K562 (cell line): ENCODE measurements at regions not wholly inside any gene's neighbourhood (a gene's known extent, or its start where the extent isn't known, plus 50 kb on each side); places are given as distances from the start of the nearest gene placed in this dataset.

Source experiments
- ATAC-seq: fragments of 200-7000 bp; cut with Tn5 transposase; 3 replicates; pipeline ENCODE4 v1.9.1; 2020; ENCODE audit warnings: moderate library complexity
- BruUV-seq: library from RNA; stranded (reverse); fragments of 400-500 nt; replicated peaks from 2 replicates; lab custom pipeline; 2021; lab: Mats Ljungman, UMichigan
- CTCF ChIA-PET: fragments of 300-600 bp; formaldehyde crosslinking; extraction: SDS; loops from one replicate; lab custom pipeline; 2021; ENCODE audit warnings: low intra/inter-chr PET ratio; lab: Yijun Ruan, JAX
- POLR2A ChIA-PET: fragments of 300-600, 350-650 bp; sonication (Branson Sonifier 250); formaldehyde crosslinking; extraction: SDS; loops from one replicate; lab custom pipeline; 2021; ENCODE audit warnings: antibody characterized with exemption, inconsistent platforms; lab: Yijun Ruan, JAX
- DNase-seq, 4 experiments: peaks; one replicate each; pipeline versions ENCODE4 v3.0.0 to v3.0.0-alpha.2; 2011 to 2018; ENCODE audit warnings: low spot score in 3 of 4, mixed read lengths in 3 of 4; ENCODE audit errors: extremely low read depth in 1 of 4
- FAIRE-seq: peaks from 2 replicates; lab custom pipeline; 2011; peaks lifted over from hg19 to GRCh38; lab: Jason Lieb, UNC
- H2AFZ ChIP-seq: 2 replicates; pipeline ENCODE4 v1.6.0; 2011; ENCODE audit warnings: low read depth, low read length, control low read depth, inconsistent platforms
- H3K27ac ChIP-seq: fragments of 200-600 bp; 3 replicates; pipeline ENCODE4 v1.8.0; 2011; ENCODE audit warnings: low read depth, mild to moderate bottlenecking, control low read depth, inconsistent platforms, low read length, moderate library complexity, mixed read lengths; ENCODE audit errors: extremely low read depth
- H3K27me3 ChIP-seq, 2 experiments: fragments of 300-600 bp in 1 of 2; 2 replicates in 1 of 2; 3 replicates in 1 of 2; pipeline versions ENCODE4 v1.6.0 to v1.8.0; 2011; ENCODE audit warnings: inconsistent platforms in 2 of 2, low read length in 2 of 2, mild to moderate bottlenecking in 1 of 2, mixed read lengths in 1 of 2, moderate library complexity in 1 of 2; ENCODE audit not compliant: control insufficient read depth in 2 of 2, insufficient read depth in 2 of 2
- H3K36me3 ChIP-seq: fragments of 300-600 bp; 3 replicates; pipeline ENCODE4 v1.8.0; 2011; ENCODE audit warnings: mild to moderate bottlenecking, low read length, inconsistent platforms; ENCODE audit not compliant: control insufficient read depth, insufficient read depth
- H3K4me1 ChIP-seq, 2 experiments: fragments of 200-600 bp in 1 of 2; replicated peaks in 1 of 2; 2 replicates in 1 of 2; 3 replicates in 1 of 2; pipeline versions ENCODE4 v1.5.1 to v1.8.0; 2011; ENCODE audit warnings: inconsistent platforms in 2 of 2, low read length in 2 of 2, mild to moderate bottlenecking in 1 of 2, mixed read lengths in 1 of 2, moderate library complexity in 1 of 2; ENCODE audit not compliant: control insufficient read depth in 2 of 2, insufficient read depth in 2 of 2
- H3K4me2 ChIP-seq: 2 replicates; pipeline ENCODE4 v1.6.1; 2011; ENCODE audit warnings: low read length, control low read depth, inconsistent platforms, mixed read lengths; ENCODE audit not compliant: insufficient read depth
- H3K4me3 ChIP-seq: fragments of 200-600 bp; sonication (generic), shearing (Covaris generic); 2 replicates; pipeline ENCODE4 v1.5.1; 2016; ENCODE audit warnings: control low read depth, inconsistent platforms
- H3K79me2 ChIP-seq: fragments of 200-600 bp; 3 replicates; pipeline ENCODE4 v1.8.0; 2011; ENCODE audit warnings: low read length, inconsistent platforms; ENCODE audit not compliant: control insufficient read depth, insufficient read depth
- H3K9ac ChIP-seq, 2 experiments: 2 replicates each; pipeline versions ENCODE4 v1.6.0 to v1.6.1; 2011; ENCODE audit warnings: low read depth in 2 of 2, low read length in 2 of 2, control low read depth in 1 of 2, inconsistent platforms in 1 of 2, mild to moderate bottlenecking in 1 of 2, mixed read lengths in 1 of 2; ENCODE audit not compliant: insufficient read depth in 1 of 2
- H3K9me1 ChIP-seq: one replicate; pipeline ENCODE4 v1.6.0; 2011; ENCODE audit warnings: inconsistent platforms, mild to moderate bottlenecking, low read length, moderate library complexity; ENCODE audit not compliant: control insufficient read depth, insufficient read depth
- H3K9me3 ChIP-seq: replicated peaks from 2 replicates; pipeline ENCODE4 v1.5.1; 2011; ENCODE audit warnings: low read depth, low read length, inconsistent platforms; ENCODE audit not compliant: control insufficient read depth, insufficient read depth
- H4K20me1 ChIP-seq: replicated peaks from 2 replicates; pipeline ENCODE4 v1.6.1; 2011; ENCODE audit warnings: low read length, inconsistent platforms, mixed read lengths; ENCODE audit not compliant: control insufficient read depth, insufficient read depth
- CBX2 ChIP-seq: fragments of 200-600 bp; sonication (generic); IDR thresholded peaks from one replicate; pipeline ENCODE4 v1.6.1; 2012; ENCODE audit warnings: mild to moderate bottlenecking, low read length, inconsistent platforms; ENCODE audit not compliant: insufficient read depth, poor library complexity, severe bottlenecking
- ELF2 ChIP-seq: fragments of 250-450 bp; sonication (Bioruptor Pico); IDR thresholded peaks from 2 replicates; pipeline ENCODE4 v1.5.0; 2021; ENCODE audit warnings: mild to moderate bottlenecking
- HMGN3 ChIP-seq: IDR thresholded peaks from 2 replicates; pipeline ENCODE4 v1.6.1; 2011; ENCODE audit warnings: borderline replicate concordance, low read depth, mild to moderate bottlenecking, mixed read lengths, low read length; ENCODE audit not compliant: insufficient read length; ENCODE audit errors: extremely low read depth
- KLF10 ChIP-seq: fragments of 250-450 bp; sonication (Bioruptor Pico); IDR thresholded peaks from 2 replicates; pipeline ENCODE4 v1.6.1; 2021; ENCODE audit warnings: matching md5 sums
- MTA2 ChIP-seq: fragments of 450-650 bp; IDR thresholded peaks from 2 replicates; pipeline ENCODE4 v1.6.1; 2016; ENCODE audit warnings: low read depth
- MYNN ChIP-seq, 2 experiments: sonication (generic); formaldehyde crosslinking in 1 of 2; IDR thresholded peaks; 2 replicates each; pipeline versions ENCODE4 v1.5.0 to v1.6.1; 2016 to 2020; ENCODE audit warnings: antibody characterized with exemption in 1 of 2, missing genetic modification reagents in 1 of 2
- NBN ChIP-seq: fragments of 450-650 bp; IDR thresholded peaks from 2 replicates; pipeline ENCODE4 v1.6.1; 2016; ENCODE audit warnings: low read depth, mild to moderate bottlenecking
- POLR3G ChIP-seq: IDR thresholded peaks from 2 replicates; pipeline ENCODE4 v1.6.1; 2011; ENCODE audit not compliant: insufficient read length, insufficient replicate concordance; ENCODE audit errors: extremely low read depth
- RHOXF2B ChIP-seq: fragments of 250-450 bp; sonication (Bioruptor Pico); conservative IDR thresholded peaks from 2 replicates; pipeline ENCODE4 v1.5.1; 2021
- SRSF3 ChIP-seq: fragments of 200-400 bp; formaldehyde crosslinking; IDR thresholded peaks from 2 replicates; pipeline ENCODE4 v1.6.1; 2016; ENCODE audit warnings: mild to moderate bottlenecking, low read length, moderate library complexity; ENCODE audit not compliant: insufficient read depth
- TCF3 ChIP-seq: sonication (generic); formaldehyde crosslinking; IDR thresholded peaks from 2 replicates; pipeline ENCODE4 v1.4.0; 2020; ENCODE audit warnings: mild to moderate bottlenecking, missing genetic modification reagents
- XRCC5 ChIP-seq: fragments of 200-400 bp; formaldehyde crosslinking; IDR thresholded peaks from 2 replicates; pipeline ENCODE4 v1.6.1; 2017; ENCODE audit warnings: low read depth, mild to moderate bottlenecking, low read length
- ZNF12 ChIP-seq: sonication (generic); formaldehyde crosslinking; IDR thresholded peaks from 2 replicates; pipeline ENCODE4 v1.4.0; 2020; ENCODE audit warnings: mild to moderate bottlenecking, missing genetic modification reagents
- ZNF3 ChIP-seq: fragments of 250-450 bp; sonication (Bioruptor Pico); IDR thresholded peaks from 2 replicates; pipeline ENCODE4 v1.5.0; 2021; ENCODE audit warnings: mild to moderate bottlenecking, moderate library complexity
- ZSCAN29 ChIP-seq: fragments of 450-650 bp; IDR thresholded peaks from 2 replicates; pipeline ENCODE4 v1.6.1; 2017
- WGBS: fragments of 100-300 bp; shearing (Covaris generic); methylation state at CpG from one replicate; pipeline ENCODE4 v1.1.6; 2016; ENCODE audit warnings: low coverage, mixed read lengths; ENCODE audit not compliant: insufficient coverage; ENCODE audit errors: missing lambda C conversion rate; 5-methylcytosine and 5-hydroxymethylcytosine counted together
- in situ Hi-C: fragments of 300-500 bp; cut with MboI; formaldehyde crosslinking; loops from 4 replicates; pipeline ENCODE4 v1.15.0; 2018; ENCODE audit warnings: inconsistent platforms, mixed read lengths
- intact Hi-C: fragments of 100-400 bp; cut with micrococcal nuclease; formaldehyde crosslinking; loops from 2 replicates; pipeline ENCODE4 v1.14.2; 2022
- TF ChIP-seq, protein P1 (sequence below): fragments of 250-450 bp; sonication (Bioruptor Pico); IDR thresholded peaks from 2 replicates; pipeline ENCODE4 v1.9.0; 2021; ENCODE audit warnings: mild to moderate bottlenecking, inconsistent platforms
- TF ChIP-seq, protein P2 (sequence below), 3 experiments: IDR thresholded peaks in 2 of 3; conservative IDR thresholded peaks in 1 of 3; 2 replicates each; pipeline ENCODE4 v1.5.1; 2011 to 2012; ENCODE audit warnings: low read length in 3 of 3, mild to moderate bottlenecking in 3 of 3, control low read depth in 2 of 3, improper control_type of control experiment in 1 of 3, inconsistent platforms in 1 of 3, low read depth in 1 of 3, mixed read lengths in 1 of 3, moderate library complexity in 1 of 3; ENCODE audit not compliant: insufficient read depth in 2 of 3
- TF ChIP-seq, protein P3 (sequence below): fragments of 250-450 bp; sonication (Bioruptor Pico); IDR thresholded peaks from 2 replicates; pipeline ENCODE4 v1.4.0; 2020

DNA sequence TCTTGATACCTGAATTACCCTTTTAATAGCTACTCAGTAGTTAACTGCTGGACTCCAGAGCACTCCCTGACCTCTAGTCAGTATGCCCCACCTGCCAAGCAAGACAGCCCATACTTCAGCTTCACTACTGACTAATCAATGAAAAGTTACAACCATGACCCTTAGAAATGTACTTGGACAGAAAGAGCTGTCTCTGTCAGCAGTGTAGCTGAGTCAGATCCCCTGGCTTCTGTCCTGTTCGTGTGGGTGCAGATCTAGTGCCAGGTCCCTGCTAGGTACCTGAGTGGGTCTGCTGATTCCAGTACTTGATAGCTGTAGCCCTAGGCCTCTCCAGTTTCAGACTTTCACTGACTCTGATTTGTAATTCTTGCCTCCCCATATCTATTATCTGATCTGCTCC lies 265.8 kb upstream of the POU2AF2 start:
- H3K4me1 ChIP-seq, result no peaks in the 10 kb centered on the region
- H3K4me3 ChIP-seq, result no peak overlapping the region
- CTCF ChIA-PET, result no interaction called here
- DNase-seq (no peak), ATAC-seq (no peak), FAIRE-seq (no peak)
- no peaks in the 10 kb centered on the region for H3K79me2 ChIP-seq
- BruUV-seq, result no TSS peak
- H3K9me1 ChIP-seq, result no peaks in the 10 kb centered on the region
- no peak overlapping the region for H3K4me2 ChIP-seq
- H3K36me3 ChIP-seq, result no peaks in the 10 kb centered on the region
- H3K9ac ChIP-seq, result no peak overlapping the region
- WGBS, result 0% methylated on average over 1 of the region's 1 CpG
- no peak overlapping the region for H3K27ac ChIP-seq
- in situ Hi-C loops, result no loop called here
- H2AFZ ChIP-seq, result no peak overlapping the region
- H3K27me3 ChIP-seq, result no peaks in the 10 kb centered on the region
- no peaks in the 10 kb centered on the region for H3K9me3 ChIP-seq
- POLR2A ChIA-PET, result interaction anchor here (0.8 kb wide), 1 partner anchor 9 kb away, joined by 3 read pairs; no protein-coding TSS in a partner anchor
- intact Hi-C loops, result no loop called here
- H4K20me1 ChIP-seq, result no peaks in the 10 kb centered on the region
- TF ChIP-seq ZNF3 (CRISPR knock-in tag) (no peak), RHOXF2B (CRISPR knock-in tag) (no peak), MTA2 (no peak), ZNF12 (CRISPR knock-in tag) (no peak), HMGN3 (no peak), SRSF3 (no peak), CBX2 (no peak), POLR3G (no peak), ELF2 (CRISPR knock-in tag) (no peak), MYNN (IDR thresholded peaks at IDR 0.05) (no peak), MYNN (CRISPR knock-in tag; IDR thresholded peaks at IDR 0.05) (no peak), KLF10 (CRISPR knock-in tag) (no peak), TCF3 (CRISPR knock-in tag) (no peak), ZSCAN29 (no peak), XRCC5 (no peak), NBN (no peak)
- TF ChIP-seq, protein P1, sequence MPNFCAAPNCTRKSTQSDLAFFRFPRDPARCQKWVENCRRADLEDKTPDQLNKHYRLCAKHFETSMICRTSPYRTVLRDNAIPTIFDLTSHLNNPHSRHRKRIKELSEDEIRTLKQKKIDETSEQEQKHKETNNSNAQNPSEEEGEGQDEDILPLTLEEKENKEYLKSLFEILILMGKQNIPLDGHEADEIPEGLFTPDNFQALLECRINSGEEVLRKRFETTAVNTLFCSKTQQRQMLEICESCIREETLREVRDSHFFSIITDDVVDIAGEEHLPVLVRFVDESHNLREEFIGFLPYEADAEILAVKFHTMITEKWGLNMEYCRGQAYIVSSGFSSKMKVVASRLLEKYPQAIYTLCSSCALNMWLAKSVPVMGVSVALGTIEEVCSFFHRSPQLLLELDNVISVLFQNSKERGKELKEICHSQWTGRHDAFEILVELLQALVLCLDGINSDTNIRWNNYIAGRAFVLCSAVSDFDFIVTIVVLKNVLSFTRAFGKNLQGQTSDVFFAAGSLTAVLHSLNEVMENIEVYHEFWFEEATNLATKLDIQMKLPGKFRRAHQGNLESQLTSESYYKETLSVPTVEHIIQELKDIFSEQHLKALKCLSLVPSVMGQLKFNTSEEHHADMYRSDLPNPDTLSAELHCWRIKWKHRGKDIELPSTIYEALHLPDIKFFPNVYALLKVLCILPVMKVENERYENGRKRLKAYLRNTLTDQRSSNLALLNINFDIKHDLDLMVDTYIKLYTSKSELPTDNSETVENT (CRISPR knock-in tag), result no peak
- TF ChIP-seq, protein P2, sequence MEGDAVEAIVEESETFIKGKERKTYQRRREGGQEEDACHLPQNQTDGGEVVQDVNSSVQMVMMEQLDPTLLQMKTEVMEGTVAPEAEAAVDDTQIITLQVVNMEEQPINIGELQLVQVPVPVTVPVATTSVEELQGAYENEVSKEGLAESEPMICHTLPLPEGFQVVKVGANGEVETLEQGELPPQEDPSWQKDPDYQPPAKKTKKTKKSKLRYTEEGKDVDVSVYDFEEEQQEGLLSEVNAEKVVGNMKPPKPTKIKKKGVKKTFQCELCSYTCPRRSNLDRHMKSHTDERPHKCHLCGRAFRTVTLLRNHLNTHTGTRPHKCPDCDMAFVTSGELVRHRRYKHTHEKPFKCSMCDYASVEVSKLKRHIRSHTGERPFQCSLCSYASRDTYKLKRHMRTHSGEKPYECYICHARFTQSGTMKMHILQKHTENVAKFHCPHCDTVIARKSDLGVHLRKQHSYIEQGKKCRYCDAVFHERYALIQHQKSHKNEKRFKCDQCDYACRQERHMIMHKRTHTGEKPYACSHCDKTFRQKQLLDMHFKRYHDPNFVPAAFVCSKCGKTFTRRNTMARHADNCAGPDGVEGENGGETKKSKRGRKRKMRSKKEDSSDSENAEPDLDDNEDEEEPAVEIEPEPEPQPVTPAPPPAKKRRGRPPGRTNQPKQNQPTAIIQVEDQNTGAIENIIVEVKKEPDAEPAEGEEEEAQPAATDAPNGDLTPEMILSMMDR (IDR thresholded peaks at IDR 0.05 in 2 of 3, conservative IDR thresholded peaks at IDR 0.05 in 1 of 3; ENCODE audit: insufficient read depth in 2 of 3, low read depth in 1 of 3, low read length in 3 of 3), result no peak
- TF ChIP-seq, protein P3, sequence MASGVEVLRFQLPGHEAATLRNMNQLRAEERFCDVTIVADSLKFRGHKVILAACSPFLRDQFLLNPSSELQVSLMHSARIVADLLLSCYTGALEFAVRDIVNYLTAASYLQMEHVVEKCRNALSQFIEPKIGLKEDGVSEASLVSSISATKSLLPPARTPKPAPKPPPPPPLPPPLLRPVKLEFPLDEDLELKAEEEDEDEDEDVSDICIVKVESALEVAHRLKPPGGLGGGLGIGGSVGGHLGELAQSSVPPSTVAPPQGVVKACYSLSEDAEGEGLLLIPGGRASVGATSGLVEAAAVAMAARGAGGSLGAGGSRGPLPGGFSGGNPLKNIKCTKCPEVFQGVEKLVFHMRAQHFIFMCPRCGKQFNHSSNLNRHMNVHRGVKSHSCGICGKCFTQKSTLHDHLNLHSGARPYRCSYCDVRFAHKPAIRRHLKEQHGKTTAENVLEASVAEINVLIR (CRISPR knock-in tag), result no peak
